Peyer's patch (tissue), 4 donors: ENCODE measurements at regions not wholly inside any gene's neighbourhood (a gene's known extent, or its start where the extent isn't known, plus 50 kb on each side); places are given as distances from the start of the nearest gene placed in this dataset.

Source experiments
- DNase-seq, 3 donors: peaks; one replicate each; pipeline ENCODE4 v3.0.0-alpha.2; 2017 to 2019
- H3K27ac ChIP-seq, 4 donors: fragments of 200-600 bp; sonication (generic); one replicate each; pipeline ENCODE4 v1.5.1; 2016 to 2019
- H3K27me3 ChIP-seq, 2 donors: fragments of 200-600 bp; sonication (generic); one replicate each; pipeline ENCODE4 v1.5.1; 2019
- H3K36me3 ChIP-seq, 3 donors: fragments of 200-600 bp; sonication (generic); one replicate each; pipeline ENCODE4 v1.5.1; 2016 to 2019
- H3K4me1 ChIP-seq, 4 donors: fragments of 200-600 bp; sonication (generic); one replicate each; pipeline ENCODE4 v1.5.1; 2016 to 2019
- H3K4me3 ChIP-seq, 4 donors: fragments of 200-600 bp; sonication (generic); 1 replicate in 3 of 4; 2 replicates in 1 of 4; pipeline ENCODE4 v1.5.1; 2016 to 2019; ENCODE audit warnings: mild to moderate bottlenecking in 1 of 4
- H3K9me3 ChIP-seq, 4 donors: fragments of 200-600 bp; sonication (generic); one replicate each; pipeline ENCODE4 v1.5.1; 2016 to 2019; ENCODE audit warnings: mild to moderate bottlenecking in 1 of 4
- CTCF ChIP-seq, 6 experiments: fragments of 450-650 bp in 4 of 6; fragments of 200-600 bp in 2 of 6; sonication (generic) in 1 of 6; IDR thresholded peaks; one replicate each; pipeline ENCODE4 v1.5.1; 2017 to 2019; ENCODE audit warnings: antibody characterized with exemption in 6 of 6, mild to moderate bottlenecking in 3 of 6, moderate library complexity in 1 of 6
- POLR2A ChIP-seq, 2 donors: fragments of 450-650 bp; IDR thresholded peaks; one replicate each; pipeline ENCODE4 v1.5.1; 2017; ENCODE audit warnings: antibody characterized with exemption in 2 of 2, mild to moderate bottlenecking in 2 of 2, moderate library complexity in 2 of 2

- Histone ChIP-seq H3K9me3 (no peaks in the 10 kb centered on the region), H3K27ac (peak overlapping the region in 1 of 4 donors; percentile 48), H3K4me3 (no peak overlapping the region), H3K27me3 (no peaks in the 10 kb centered on the region), H3K36me3 (no peaks in the 10 kb centered on the region), H3K4me1 (no peaks in the 10 kb centered on the region)
- no peak for DNase-seq
- TF ChIP-seq POLR2A (IDR thresholded peaks at IDR 0.05) (no peak), CTCF (IDR thresholded peaks at IDR 0.05) (no peak)
Observed at GRCh38 chr13:77415253-77416071, 88.6 kb upstream of the MYCBP2 start.

- no peak overlapping the region for H3K4me3 ChIP-seq
- no peaks in the 10 kb centered on the region for H3K9me3 ChIP-seq
- DNase-seq: no peak
- H3K27me3 ChIP-seq: no peaks in the 10 kb centered on the region
- no peaks in the 10 kb centered on the region for H3K36me3 ChIP-seq
- no peaks in the 10 kb centered on the region for H3K4me1 ChIP-seq
- TF ChIP-seq POLR2A (IDR thresholded peaks at IDR 0.05) (no peak), CTCF (IDR thresholded peaks at IDR 0.05) (no peak)
- no peak overlapping the region for H3K27ac ChIP-seq
Observed at GRCh38 chr13:77412860-77413259, 86.0 kb upstream of the MYCBP2 start.

GRCh38 chr13:77412116-77412635 lies 85.3 kb upstream of the MYCBP2 start:
- Histone ChIP-seq H3K4me3 (no peak overlapping the region), H3K27me3 (no peaks in the 10 kb centered on the region), H3K27ac (no peak overlapping the region), H3K4me1 (no peaks in the 10 kb centered on the region), H3K36me3 (no peaks in the 10 kb centered on the region), H3K9me3 (no peaks in the 10 kb centered on the region)
- no peak for DNase-seq
- TF ChIP-seq CTCF (IDR thresholded peaks at IDR 0.05): no peak
- no peak for TF ChIP-seq POLR2A (IDR thresholded peaks at IDR 0.05)

GRCh38 chr13:77409412-77409811 lies 82.5 kb upstream of the MYCBP2 start:
- TF ChIP-seq CTCF (IDR thresholded peaks at IDR 0.05) (no peak), POLR2A (IDR thresholded peaks at IDR 0.05) (no peak)
- Histone ChIP-seq H3K36me3 (no peaks in the 10 kb centered on the region), H3K9me3 (no peaks in the 10 kb centered on the region), H3K4me3 (no peak overlapping the region), H3K27ac (no peak overlapping the region), H3K4me1 (no peaks in the 10 kb centered on the region), H3K27me3 (no peaks in the 10 kb centered on the region)
- DNase-seq: no peak

GRCh38 chr13:77406644-77407440 lies 79.9 kb upstream of the MYCBP2 start:
- Histone ChIP-seq H3K36me3 (no peaks in the 10 kb centered on the region), H3K27me3 (no peaks in the 10 kb centered on the region), H3K9me3 (no peaks in the 10 kb centered on the region), H3K4me3 (no peak overlapping the region), H3K4me1 (no peaks in the 10 kb centered on the region), H3K27ac (no peak overlapping the region)
- TF ChIP-seq CTCF (IDR thresholded peaks at IDR 0.05): no peak
- no peak for TF ChIP-seq POLR2A (IDR thresholded peaks at IDR 0.05)
- no peak for DNase-seq
